Astrocyte of the cerebellum (primary cell): ENCODE measurements at regions not wholly inside any gene's neighbourhood (a gene's known extent, or its start where the extent isn't known, plus 50 kb on each side); places are given as distances from the start of the nearest gene placed in this dataset.
A peak's percentile ranks its signal among the peaks of the same experiment; 100 is the strongest.
"Not testable (repeated sequence)": the region's sequence is repeated elsewhere in the genome, so short reads cannot be mapped to it uniquely, and the experiment has no call there.

Source experiments
- DNase-seq: peaks from one replicate; pipeline ENCODE4 v3.0.0-alpha.2; 2011; ENCODE audit warnings: low read depth
- H3K4me3 ChIP-seq: 2 replicates; pipeline ENCODE4 v1.5.1; 2011; ENCODE audit warnings: mild to moderate bottlenecking, low read depth, low read length, moderate library complexity
- in situ Hi-C: cut with HindIII; loops from 2 replicates; pipeline ENCODE4 v1.10.0; 2017; ENCODE audit warnings: low sequenced_read_pairs
- TF ChIP-seq, protein P1 (sequence below): IDR thresholded peaks from 2 replicates; pipeline ENCODE4 v1.5.1; 2012; ENCODE audit warnings: low read length, low read depth, moderate library complexity, mild to moderate bottlenecking; ENCODE audit errors: missing control alignments

DNA sequence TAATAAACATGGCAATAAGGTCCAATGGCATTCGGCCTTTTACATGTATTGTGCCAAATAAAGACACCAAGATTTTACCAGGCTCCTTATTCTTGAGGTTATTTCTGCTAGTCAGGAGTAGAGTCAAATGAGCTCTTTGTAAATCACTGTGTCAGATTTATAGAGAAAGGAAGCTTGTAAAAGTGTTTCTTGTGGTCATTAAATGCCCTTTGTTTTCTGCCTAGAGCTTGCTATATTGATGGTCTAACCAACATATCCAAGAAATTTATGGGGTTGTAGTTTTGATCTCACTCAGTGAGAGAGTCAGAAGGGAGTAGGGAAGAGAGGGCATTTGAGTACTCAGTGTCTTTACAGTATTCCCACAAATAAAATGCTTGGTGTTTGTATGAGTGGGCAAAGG lies 86.2 kb upstream of the FRMPD4 start:
- in situ Hi-C loops: no loop called here
- no peak overlapping the region for H3K4me3 ChIP-seq
- TF ChIP-seq, protein P1, sequence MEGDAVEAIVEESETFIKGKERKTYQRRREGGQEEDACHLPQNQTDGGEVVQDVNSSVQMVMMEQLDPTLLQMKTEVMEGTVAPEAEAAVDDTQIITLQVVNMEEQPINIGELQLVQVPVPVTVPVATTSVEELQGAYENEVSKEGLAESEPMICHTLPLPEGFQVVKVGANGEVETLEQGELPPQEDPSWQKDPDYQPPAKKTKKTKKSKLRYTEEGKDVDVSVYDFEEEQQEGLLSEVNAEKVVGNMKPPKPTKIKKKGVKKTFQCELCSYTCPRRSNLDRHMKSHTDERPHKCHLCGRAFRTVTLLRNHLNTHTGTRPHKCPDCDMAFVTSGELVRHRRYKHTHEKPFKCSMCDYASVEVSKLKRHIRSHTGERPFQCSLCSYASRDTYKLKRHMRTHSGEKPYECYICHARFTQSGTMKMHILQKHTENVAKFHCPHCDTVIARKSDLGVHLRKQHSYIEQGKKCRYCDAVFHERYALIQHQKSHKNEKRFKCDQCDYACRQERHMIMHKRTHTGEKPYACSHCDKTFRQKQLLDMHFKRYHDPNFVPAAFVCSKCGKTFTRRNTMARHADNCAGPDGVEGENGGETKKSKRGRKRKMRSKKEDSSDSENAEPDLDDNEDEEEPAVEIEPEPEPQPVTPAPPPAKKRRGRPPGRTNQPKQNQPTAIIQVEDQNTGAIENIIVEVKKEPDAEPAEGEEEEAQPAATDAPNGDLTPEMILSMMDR: no peak
- DNase-seq: no peak

DNA sequence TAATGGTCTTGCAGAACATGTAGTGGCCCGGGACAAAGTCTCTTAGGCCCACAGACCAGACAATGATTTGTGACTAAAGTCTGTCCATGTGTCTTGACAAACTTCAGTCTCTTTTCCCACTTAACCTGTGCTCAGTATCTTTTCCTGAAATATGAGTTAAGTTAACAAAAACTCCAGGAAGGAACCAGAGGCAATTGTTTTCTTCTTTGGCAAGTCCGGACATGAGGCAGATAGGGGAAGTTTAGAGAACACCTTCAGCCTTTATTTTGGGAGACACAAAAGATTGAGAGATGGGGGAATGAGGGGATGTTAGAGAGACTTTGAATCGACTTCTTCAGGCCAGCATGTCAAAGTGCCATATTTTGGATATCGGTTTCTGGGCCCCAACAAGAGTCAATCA lies 80.2 kb upstream of the FRMPD4 start:
- TF ChIP-seq, protein P1: no peak
- DNase-seq: no peak
- no peak overlapping the region for H3K4me3 ChIP-seq
- in situ Hi-C loops: no loop called here

DNA sequence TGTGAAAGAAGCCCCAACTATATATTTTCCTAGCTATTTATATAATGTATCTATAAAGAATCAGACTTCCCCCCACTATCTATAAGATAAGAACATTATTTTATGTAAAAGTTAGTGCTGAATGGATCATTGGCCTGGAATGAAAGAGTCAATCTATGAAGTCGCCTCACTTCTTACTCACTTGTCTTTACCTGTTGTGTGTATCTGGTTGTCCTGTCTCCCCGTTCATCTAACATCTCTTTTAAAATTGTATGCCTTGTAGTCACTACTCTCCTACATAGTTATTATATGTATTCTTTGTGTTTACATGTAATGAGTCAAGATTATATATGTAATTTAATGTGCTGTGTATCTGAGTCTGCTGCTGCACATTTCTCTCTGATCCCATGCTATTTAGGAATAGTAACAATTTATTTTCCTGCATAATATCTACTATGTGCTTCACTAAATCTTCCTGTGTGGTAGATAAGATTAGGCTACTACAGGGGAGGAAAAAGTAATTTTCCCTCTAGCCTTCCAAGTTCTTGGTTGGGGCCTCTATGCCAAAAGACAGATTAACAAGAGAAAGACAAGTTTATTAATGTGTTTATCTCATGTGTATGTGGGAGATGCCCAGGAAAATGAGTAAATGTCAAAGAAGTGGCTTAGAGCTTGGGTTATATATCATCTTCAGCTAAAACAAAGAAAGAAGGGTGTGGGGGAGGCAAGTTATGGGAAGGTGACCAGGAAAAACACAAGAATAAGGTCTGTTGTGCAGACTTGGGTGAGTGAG lies 77.6 kb upstream of the FRMPD4 start:
- in situ Hi-C loops: no loop called here
- TF ChIP-seq, protein P1: no peak
- no peak overlapping the region for H3K4me3 ChIP-seq
- DNase-seq: no peak

DNA sequence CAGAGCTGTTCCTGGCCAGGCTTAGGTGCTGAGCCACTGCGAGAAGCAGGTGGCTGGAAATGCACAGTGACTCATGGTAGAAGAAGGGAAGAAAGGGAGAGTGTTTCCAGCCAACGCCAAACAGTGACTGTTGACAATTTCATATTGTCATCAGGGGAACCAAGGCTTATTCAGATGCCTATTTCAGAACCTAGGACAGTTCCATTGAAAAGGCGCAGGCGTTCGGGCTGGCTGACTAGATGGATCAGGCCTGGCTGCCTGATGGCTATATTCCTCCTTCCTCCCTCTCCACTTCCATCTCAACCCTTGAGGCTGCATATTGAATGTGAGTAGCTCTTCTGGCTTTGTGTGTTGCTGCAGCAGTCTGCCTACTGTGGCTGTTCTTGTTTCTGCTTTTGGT lies 73.0 kb upstream of the FRMPD4 start:
- in situ Hi-C loops: no loop called here
- no peak overlapping the region for H3K4me3 ChIP-seq
- TF ChIP-seq, protein P1: no peak
- peak; percentile 4 for DNase-seq

DNA sequence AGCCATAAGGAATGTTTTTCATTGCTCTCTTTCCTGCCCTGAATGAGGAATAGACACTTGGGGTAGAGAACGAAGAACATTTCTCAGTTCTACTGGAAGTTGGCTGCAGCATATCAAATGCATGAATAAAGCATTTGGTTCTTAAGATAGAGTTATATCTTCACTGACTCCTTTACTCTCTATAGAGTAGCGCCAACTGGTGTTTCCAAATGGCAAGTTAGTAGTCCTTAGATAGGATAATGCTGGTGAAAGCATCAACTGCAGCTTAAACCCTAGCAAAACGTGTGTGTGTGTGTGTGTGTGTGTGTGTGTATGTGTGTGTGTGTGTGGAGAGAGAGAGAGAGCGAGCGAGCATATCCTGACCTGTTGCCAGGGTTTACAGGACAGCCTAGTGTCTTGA lies 62.2 kb upstream of the FRMPD4 start:
- in situ Hi-C loops: no loop called here
- no peak overlapping the region for H3K4me3 ChIP-seq
- DNase-seq: no peak
- TF ChIP-seq, protein P1: no peak

DNA sequence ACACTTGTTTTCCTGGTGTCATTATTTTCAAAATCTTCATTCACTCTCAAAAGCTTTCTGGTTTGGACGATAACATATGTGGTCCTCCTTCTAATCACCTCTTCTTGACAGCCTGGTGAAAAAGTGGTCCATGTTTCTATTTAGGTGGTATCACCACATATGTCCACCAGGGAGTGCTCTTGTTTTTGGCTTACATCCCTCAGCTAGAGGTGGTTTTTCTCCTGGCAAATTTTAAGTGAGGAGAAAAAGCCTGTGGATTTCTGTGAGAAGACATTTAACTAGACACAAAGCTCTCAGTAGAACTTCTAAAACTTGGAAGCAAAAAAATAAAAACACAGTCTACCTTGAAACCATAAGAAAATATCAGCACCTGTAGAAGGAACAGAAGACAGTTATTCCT lies 58.0 kb upstream of the FRMPD4 start:
- TF ChIP-seq, protein P1: peak; percentile 54
- in situ Hi-C loops: no loop called here
- no peak for DNase-seq
- no peak overlapping the region for H3K4me3 ChIP-seq

DNA sequence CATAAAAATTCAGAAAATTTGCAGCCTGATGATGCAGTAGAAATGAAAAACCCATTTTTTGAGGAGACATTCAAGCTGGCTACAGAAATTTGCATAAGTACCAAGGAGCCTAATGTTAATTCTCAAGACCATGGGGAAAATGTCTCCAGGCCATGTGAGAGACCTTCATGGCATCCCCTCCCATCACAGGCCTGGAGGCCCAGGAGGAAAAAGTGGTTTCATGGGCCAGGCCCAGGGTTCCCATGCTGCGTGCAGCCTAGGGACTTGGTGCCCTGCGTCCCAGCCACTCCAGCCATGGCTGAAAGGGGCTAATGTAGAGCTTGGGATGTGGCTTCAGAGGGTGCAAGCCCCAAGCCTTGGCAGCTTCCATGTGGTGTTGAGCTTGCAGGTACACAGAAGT lies 55.3 kb upstream of the FRMPD4 start:
- DNase-seq, in situ Hi-C loops, H3K4me3 ChIP-seq: not testable (repeated sequence)
